ENCODE measurements at regions not wholly inside any gene's neighbourhood (a gene's known extent, or its start where the extent isn't known, plus 50 kb on each side); places are given as distances from the start of the nearest gene placed in this dataset.

DNA sequence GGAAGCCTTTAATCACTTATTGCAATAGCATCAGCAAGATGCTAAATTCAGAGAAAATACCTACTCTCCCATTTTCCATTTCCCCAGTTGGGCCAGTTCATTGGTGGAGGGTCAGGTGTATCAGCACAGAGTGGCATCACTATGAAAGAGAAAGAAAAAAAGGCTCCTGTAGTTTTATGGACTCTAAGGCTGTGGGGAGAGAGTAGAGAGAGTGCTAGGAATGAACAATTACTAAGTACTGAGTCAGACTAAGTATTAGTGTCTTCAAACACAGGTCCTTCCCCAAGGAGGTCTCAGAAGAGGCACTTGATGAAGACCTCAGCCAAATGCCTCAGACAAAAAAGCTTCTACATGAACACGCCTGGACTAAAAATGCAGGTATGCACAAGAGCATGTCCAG, 1061.9 kb downstream of the FSTL5 start:
- FAIRE-seq: no peak

DNA sequence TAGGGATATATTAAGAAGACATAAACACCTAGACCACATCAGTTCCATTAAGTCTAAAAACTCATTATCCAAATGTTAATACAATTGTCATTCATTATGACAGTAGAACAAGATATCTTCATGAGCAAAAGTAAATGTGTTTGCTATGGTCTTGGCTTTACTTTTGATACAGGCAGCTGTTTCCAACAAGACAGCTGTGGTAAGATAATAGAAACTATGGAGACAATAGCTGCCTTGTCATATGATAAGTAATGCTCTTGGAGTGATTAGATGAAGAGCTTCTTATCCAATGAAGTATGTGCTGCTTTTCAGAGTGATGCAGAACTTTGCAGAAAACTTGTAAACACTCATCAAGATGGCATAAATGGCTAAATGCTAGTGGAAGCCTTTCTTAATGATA, 1066.0 kb downstream of the FSTL5 start:
- FAIRE-seq: no peak

DNA sequence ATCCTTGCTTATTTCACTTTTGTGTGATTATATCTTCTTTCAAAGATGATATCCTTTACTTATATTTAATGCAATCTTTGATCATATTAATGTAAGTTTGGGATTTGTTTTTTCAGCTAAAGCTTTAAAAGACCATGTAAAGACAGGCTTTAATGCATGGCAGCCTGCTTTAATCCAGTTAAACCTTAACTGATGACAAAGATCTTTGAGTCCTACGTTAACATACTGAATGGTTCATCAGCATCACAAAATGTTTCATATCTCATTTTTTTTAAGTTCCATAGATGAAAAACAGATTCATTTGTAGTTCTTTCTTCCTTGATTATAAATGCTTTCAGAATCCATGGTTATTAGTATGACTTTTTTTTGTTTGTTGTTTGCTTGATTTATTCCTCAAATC, 1102.8 kb downstream of the FSTL5 start:
- FAIRE-seq: no peak

All from endometrium (tissue), 2 donors.